ENCODE measurements at regions not wholly inside any gene's neighbourhood (a gene's known extent, or its start where the extent isn't known, plus 50 kb on each side); places are given as distances from the start of the nearest gene placed in this dataset.
"Not testable (repeated sequence)": the region's sequence is repeated elsewhere in the genome, so short reads cannot be mapped to it uniquely, and the experiment has no call there.

- DNase-seq, result not testable (repeated sequence)
These were observed 211.9 kb downstream of the SPATA31A1 start for GRCh38 chr9:39567396-39567795.

GRCh38 chr9:39568900-39569299, 213.4 kb downstream of the SPATA31A1 start:
- DNase-seq, result not testable (repeated sequence)

- not testable (repeated sequence) for DNase-seq
These were observed 217.9 kb downstream of the SPATA31A1 start for GRCh38 chr9:39573024-39574022.

- not testable (repeated sequence) for DNase-seq
These were observed 223.5 kb downstream of the SPATA31A1 start for GRCh38 chr9:39579000-39579399.

GRCh38 chr9:39581296-39581695, 225.8 kb downstream of the SPATA31A1 start:
- DNase-seq, result not testable (repeated sequence)

- not testable (repeated sequence) for DNase-seq
These were observed 227.4 kb downstream of the SPATA31A1 start for GRCh38 chr9:39582677-39583412.

GRCh38 chr9:39583413-39583747, 227.9 kb downstream of the SPATA31A1 start:
- DNase-seq, result not testable (repeated sequence)

- DNase-seq, result not testable (repeated sequence)
These were observed 229.8 kb downstream of the SPATA31A1 start for GRCh38 chr9:39585233-39585632.

GRCh38 chr9:39587844-39588499, 232.5 kb downstream of the SPATA31A1 start:
- no peak for DNase-seq

- no peak for DNase-seq
These were observed 233.2 kb downstream of the SPATA31A1 start for GRCh38 chr9:39588500-39589137.

GRCh38 chr9:39604089-39604488, 248.6 kb downstream of the SPATA31A1 start:
- not testable (repeated sequence) for DNase-seq

- DNase-seq, result not testable (repeated sequence)
These were observed 256.2 kb downstream of the SPATA31A1 start for GRCh38 chr9:39611449-39612231.

- DNase-seq, result not testable (repeated sequence)
These were observed 261.0 kb downstream of the SPATA31A1 start for GRCh38 chr9:39616480-39616879.

- DNase-seq, result not testable (repeated sequence)
These were observed 268.6 kb downstream of the SPATA31A1 start for GRCh38 chr9:39624048-39624447.

GRCh38 chr9:39632071-39632470, 276.6 kb downstream of the SPATA31A1 start:
- not testable (repeated sequence) for DNase-seq

- DNase-seq, result not testable (repeated sequence)
These were observed 293.6 kb downstream of the SPATA31A1 start for GRCh38 chr9:39649029-39649428.

GRCh38 chr9:39656960-39657603, 301.6 kb downstream of the SPATA31A1 start:
- not testable (repeated sequence) for DNase-seq

- not testable (repeated sequence) for DNase-seq
These were observed 307.6 kb downstream of the SPATA31A1 start for GRCh38 chr9:39663020-39663419.

GRCh38 chr9:39663713-39664112, 308.2 kb downstream of the SPATA31A1 start:
- DNase-seq, result not testable (repeated sequence)

- DNase-seq, result not testable (repeated sequence)
These were observed 309.6 kb downstream of the SPATA31A1 start for GRCh38 chr9:39665020-39665419.

Data from left kidney (tissue), 1 donor.